PFSK-1 (cell line): ENCODE measurements at regions not wholly inside any gene's neighbourhood (a gene's known extent, or its start where the extent isn't known, plus 50 kb on each side); places are given as distances from the start of the nearest gene placed in this dataset.

Source experiments
- POLR2AphosphoS5 ChIP-seq: IDR thresholded peaks from 2 replicates; pipeline ENCODE4 v1.6.1; 2012; ENCODE audit warnings: low read depth, mild to moderate bottlenecking, control low read depth, low read length, moderate library complexity
- SIN3A ChIP-seq: IDR thresholded peaks from 2 replicates; pipeline ENCODE4 v1.6.1; 2012; ENCODE audit warnings: mild to moderate bottlenecking, low read length, moderate library complexity, borderline replicate concordance; ENCODE audit not compliant: insufficient read depth
- TAF1 ChIP-seq: IDR thresholded peaks from 2 replicates; pipeline ENCODE4 v1.6.1; 2012; ENCODE audit warnings: low read length, control low read depth, borderline replicate concordance; ENCODE audit not compliant: insufficient read depth
- TF ChIP-seq, protein P1 (sequence below), 2 experiments: IDR thresholded peaks; 2 replicates each; pipeline versions ENCODE4 v1.6.1 to v1.8.0; 2011 to 2012; ENCODE audit warnings: low read depth in 2 of 2, low read length in 2 of 2, control low read depth in 1 of 2, inconsistent platforms in 1 of 2, mild to moderate bottlenecking in 1 of 2, moderate library complexity in 1 of 2; ENCODE audit not compliant: insufficient read depth in 1 of 2

DNA sequence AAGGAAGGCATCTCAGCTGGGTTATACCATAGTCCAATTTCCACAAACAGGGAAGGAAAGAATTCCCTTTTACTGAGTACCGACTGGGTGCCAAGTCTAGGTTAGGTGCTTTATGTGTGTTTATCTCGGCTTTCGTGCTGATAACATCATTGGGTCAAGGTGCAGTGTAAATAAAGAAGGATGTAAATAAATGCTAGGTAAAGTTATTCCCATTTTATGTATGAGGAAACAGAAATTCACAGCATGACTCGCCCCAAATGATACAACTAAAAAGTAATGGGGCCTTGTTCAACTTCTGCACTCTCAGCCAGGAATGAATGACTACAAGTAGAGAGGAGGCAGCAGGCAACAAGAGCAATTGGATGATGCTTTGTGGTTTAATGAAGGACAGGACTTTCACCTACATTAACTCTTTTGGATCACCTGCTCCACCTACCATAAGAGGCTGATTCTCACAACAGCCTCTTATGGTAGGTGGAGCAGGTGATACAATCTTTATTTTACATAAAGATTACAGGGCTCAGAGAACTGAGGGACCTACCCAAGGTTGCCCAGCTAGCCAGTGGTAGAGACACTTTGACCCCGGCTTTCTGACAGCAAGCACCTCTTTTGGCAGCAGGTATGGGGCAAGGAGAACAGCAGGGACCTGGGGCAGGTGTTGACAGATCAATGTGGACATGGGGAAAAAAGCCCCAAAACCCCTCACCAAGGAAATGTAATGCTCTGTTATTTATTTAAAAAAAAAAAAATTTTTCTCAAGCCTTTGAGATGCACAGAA, 213.4 kb upstream of the NUDT4 start:
- TF ChIP-seq POLR2AphosphoS5 (no peak), TAF1 (no peak), SIN3A (no peak)
- TF ChIP-seq, protein P1, sequence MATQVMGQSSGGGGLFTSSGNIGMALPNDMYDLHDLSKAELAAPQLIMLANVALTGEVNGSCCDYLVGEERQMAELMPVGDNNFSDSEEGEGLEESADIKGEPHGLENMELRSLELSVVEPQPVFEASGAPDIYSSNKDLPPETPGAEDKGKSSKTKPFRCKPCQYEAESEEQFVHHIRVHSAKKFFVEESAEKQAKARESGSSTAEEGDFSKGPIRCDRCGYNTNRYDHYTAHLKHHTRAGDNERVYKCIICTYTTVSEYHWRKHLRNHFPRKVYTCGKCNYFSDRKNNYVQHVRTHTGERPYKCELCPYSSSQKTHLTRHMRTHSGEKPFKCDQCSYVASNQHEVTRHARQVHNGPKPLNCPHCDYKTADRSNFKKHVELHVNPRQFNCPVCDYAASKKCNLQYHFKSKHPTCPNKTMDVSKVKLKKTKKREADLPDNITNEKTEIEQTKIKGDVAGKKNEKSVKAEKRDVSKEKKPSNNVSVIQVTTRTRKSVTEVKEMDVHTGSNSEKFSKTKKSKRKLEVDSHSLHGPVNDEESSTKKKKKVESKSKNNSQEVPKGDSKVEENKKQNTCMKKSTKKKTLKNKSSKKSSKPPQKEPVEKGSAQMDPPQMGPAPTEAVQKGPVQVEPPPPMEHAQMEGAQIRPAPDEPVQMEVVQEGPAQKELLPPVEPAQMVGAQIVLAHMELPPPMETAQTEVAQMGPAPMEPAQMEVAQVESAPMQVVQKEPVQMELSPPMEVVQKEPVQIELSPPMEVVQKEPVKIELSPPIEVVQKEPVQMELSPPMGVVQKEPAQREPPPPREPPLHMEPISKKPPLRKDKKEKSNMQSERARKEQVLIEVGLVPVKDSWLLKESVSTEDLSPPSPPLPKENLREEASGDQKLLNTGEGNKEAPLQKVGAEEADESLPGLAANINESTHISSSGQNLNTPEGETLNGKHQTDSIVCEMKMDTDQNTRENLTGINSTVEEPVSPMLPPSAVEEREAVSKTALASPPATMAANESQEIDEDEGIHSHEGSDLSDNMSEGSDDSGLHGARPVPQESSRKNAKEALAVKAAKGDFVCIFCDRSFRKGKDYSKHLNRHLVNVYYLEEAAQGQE (IDR thresholded peaks at IDR 0.05; ENCODE audit: insufficient read depth in 1 of 2, low read depth in 2 of 2, low read length in 2 of 2): no peak
